ENCODE measurements at regions not wholly inside any gene's neighbourhood (a gene's known extent, or its start where the extent isn't known, plus 50 kb on each side); places are given as distances from the start of the nearest gene placed in this dataset.

- H2AFZ ChIP-seq (ENCODE audit: low read length): no peak overlapping the region
- TF ChIP-seq CTCF (IDR thresholded peaks at IDR 0.05; ENCODE audit: low read length) (no peak), EZH2 (IDR thresholded peaks at IDR 0.05; ENCODE audit: borderline replicate concordance, low read length) (no peak)
- H3K9ac ChIP-seq (ENCODE audit: low read length): no peak overlapping the region
- H4K20me1 ChIP-seq (ENCODE audit: insufficient read depth, low read length): no peaks in the 10 kb centered on the region
- no peak overlapping the region for H3K27ac ChIP-seq (ENCODE audit: low read depth, low read length, poor library complexity, severe bottlenecking)
- H3K4me3 ChIP-seq (ENCODE audit: low read depth, low read length, poor library complexity, severe bottlenecking): no peak overlapping the region
- no peaks in the 10 kb centered on the region for H3K9me3 ChIP-seq (ENCODE audit: low read length)
- no peaks in the 10 kb centered on the region for H3K79me2 ChIP-seq (ENCODE audit: insufficient read depth, low read length)
- H3F3A ChIP-seq (ENCODE audit: insufficient read depth, low read length): no peaks in the 10 kb centered on the region
- H3K36me3 ChIP-seq (ENCODE audit: insufficient read depth, low read length): no peaks in the 10 kb centered on the region
- H3K27me3 ChIP-seq (ENCODE audit: insufficient read depth, low read length): no peaks in the 10 kb centered on the region
- no peaks in the 10 kb centered on the region for H3K4me1 ChIP-seq (ENCODE audit: insufficient read depth, low read length, severe bottlenecking)
- H3K9me2 ChIP-seq (ENCODE audit: low read depth, low read length): no peaks in the 10 kb centered on the region
- H3K4me2 ChIP-seq (ENCODE audit: low read length): no peak overlapping the region
These were observed 162.0 kb downstream of the CDC5L start for GRCh38 chr6:44549516-44549915.

DNA sequence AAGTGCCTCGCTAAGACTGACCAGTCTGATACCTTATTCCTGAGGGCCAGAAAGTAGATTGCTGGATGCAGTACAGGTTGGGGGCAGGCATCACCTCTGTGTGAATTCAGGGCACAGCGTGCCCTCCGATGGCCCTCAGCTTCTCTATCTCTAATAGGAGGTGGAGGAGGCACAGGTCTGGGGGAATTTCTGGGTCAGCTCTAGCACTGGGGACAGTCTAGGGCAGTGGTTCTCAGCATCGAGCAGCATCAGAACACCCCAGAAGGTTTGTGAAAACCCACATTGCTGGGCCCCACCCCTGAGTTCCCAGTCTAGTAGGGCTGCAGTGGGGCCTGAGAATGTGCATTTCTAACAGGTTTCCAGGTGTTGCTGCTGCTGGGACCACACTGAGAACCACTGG lies 166.7 kb downstream of the CDC5L start:
- H3F3A ChIP-seq (ENCODE audit: insufficient read depth, low read length): no peaks in the 10 kb centered on the region
- no peaks in the 10 kb centered on the region for H3K36me3 ChIP-seq (ENCODE audit: insufficient read depth, low read length)
- no peak overlapping the region for H3K9ac ChIP-seq (ENCODE audit: low read length)
- H4K20me1 ChIP-seq (ENCODE audit: insufficient read depth, low read length): no peaks in the 10 kb centered on the region
- no peak overlapping the region for H3K4me2 ChIP-seq (ENCODE audit: low read length)
- no peak overlapping the region for H3K4me3 ChIP-seq (ENCODE audit: low read depth, low read length, poor library complexity, severe bottlenecking)
- no peaks in the 10 kb centered on the region for H3K79me2 ChIP-seq (ENCODE audit: insufficient read depth, low read length)
- no peak overlapping the region for H2AFZ ChIP-seq (ENCODE audit: low read length)
- no peaks in the 10 kb centered on the region for H3K27me3 ChIP-seq (ENCODE audit: insufficient read depth, low read length)
- no peaks in the 10 kb centered on the region for H3K9me3 ChIP-seq (ENCODE audit: low read length)
- TF ChIP-seq EZH2 (IDR thresholded peaks at IDR 0.05; ENCODE audit: borderline replicate concordance, low read length): no peak
- no peak for TF ChIP-seq CTCF (IDR thresholded peaks at IDR 0.05; ENCODE audit: low read length)
- peaks cover 12% of the 10 kb centered on the region for H3K4me1 ChIP-seq (ENCODE audit: insufficient read depth, low read length, severe bottlenecking)
- H3K27ac ChIP-seq (ENCODE audit: low read depth, low read length, poor library complexity, severe bottlenecking): no peak overlapping the region
- H3K9me2 ChIP-seq (ENCODE audit: low read depth, low read length): no peaks in the 10 kb centered on the region

GRCh38 chr6:44554861-44555260 lies 167.4 kb downstream of the CDC5L start:
- no peaks in the 10 kb centered on the region for H4K20me1 ChIP-seq (ENCODE audit: insufficient read depth, low read length)
- TF ChIP-seq CTCF (IDR thresholded peaks at IDR 0.05; ENCODE audit: low read length) (no peak), EZH2 (IDR thresholded peaks at IDR 0.05; ENCODE audit: borderline replicate concordance, low read length) (no peak)
- H3F3A ChIP-seq (ENCODE audit: insufficient read depth, low read length): no peaks in the 10 kb centered on the region
- no peaks in the 10 kb centered on the region for H3K9me2 ChIP-seq (ENCODE audit: low read depth, low read length)
- H3K9ac ChIP-seq (ENCODE audit: low read length): no peak overlapping the region
- H3K36me3 ChIP-seq (ENCODE audit: insufficient read depth, low read length): no peaks in the 10 kb centered on the region
- peaks cover 12% of the 10 kb centered on the region for H3K4me1 ChIP-seq (ENCODE audit: insufficient read depth, low read length, severe bottlenecking)
- H3K4me2 ChIP-seq (ENCODE audit: low read length): no peak overlapping the region
- no peaks in the 10 kb centered on the region for H3K27me3 ChIP-seq (ENCODE audit: insufficient read depth, low read length)
- H3K4me3 ChIP-seq (ENCODE audit: low read depth, low read length, poor library complexity, severe bottlenecking): no peak overlapping the region
- no peak overlapping the region for H2AFZ ChIP-seq (ENCODE audit: low read length)
- H3K79me2 ChIP-seq (ENCODE audit: insufficient read depth, low read length): no peaks in the 10 kb centered on the region
- H3K27ac ChIP-seq (ENCODE audit: low read depth, low read length, poor library complexity, severe bottlenecking): no peak overlapping the region
- no peaks in the 10 kb centered on the region for H3K9me3 ChIP-seq (ENCODE audit: low read length)

Measured in OCI-LY1 (cell line).